Right lung (tissue), 2 donors: ENCODE measurements at regions not wholly inside any gene's neighbourhood (a gene's known extent, or its start where the extent isn't known, plus 50 kb on each side); places are given as distances from the start of the nearest gene placed in this dataset.

Experiments
- DNase-seq, 2 donors: peaks; one replicate each; pipeline ENCODE4 v3.0.0-alpha.2; 2013

GRCh38 chr3:36259580-36259979 is 120.7 kb upstream of the STAC start:
- DNase-seq: no peak

GRCh38 chr3:36269274-36269673 is 111.0 kb upstream of the STAC start:
- no peak for DNase-seq

- DNase-seq: peak; percentile 7 to 8
These were observed 97.5 kb upstream of the STAC start for GRCh38 chr3:36282766-36283165.

DNA sequence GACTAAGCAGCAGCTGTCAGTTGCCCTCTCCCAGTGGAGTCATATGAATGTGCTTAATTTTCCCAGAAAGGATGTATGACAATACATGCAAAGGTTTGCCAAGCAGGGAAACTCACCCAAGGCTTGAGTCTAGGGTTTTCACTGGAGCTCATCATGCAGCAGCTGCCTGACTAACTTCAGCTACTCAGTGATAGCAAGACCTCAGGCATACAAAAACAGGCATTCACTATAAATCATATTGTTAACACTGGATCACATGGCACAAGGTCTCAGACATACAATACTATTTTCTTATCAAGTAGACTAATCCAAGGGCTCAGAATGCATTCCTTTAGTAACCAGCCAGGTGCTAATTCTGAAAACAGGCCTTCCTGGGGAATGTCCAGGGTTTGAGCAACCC is 85.0 kb upstream of the STAC start:
- DNase-seq: no peak

GRCh38 chr3:36297195-36297594 is 83.1 kb upstream of the STAC start:
- no peak for DNase-seq

DNA sequence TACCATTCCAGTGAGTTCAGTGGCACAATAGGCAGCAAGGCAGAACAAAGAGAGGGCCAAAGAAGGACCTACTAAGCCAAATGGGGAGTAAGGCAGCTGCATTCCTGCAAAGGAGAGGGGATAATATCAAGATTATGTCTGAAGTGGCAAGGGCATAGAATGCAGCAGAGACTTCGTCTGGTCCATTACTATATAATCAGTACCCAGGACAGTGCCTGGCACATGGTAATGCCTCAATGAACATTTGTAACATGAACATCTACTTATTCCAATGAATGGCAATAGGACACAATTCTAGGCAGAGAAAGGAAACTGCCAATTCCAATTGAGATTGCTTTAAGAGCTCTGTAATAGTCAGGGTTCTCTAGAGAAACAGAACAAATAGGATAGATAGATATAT is 82.1 kb upstream of the STAC start:
- DNase-seq: no peak

DNA sequence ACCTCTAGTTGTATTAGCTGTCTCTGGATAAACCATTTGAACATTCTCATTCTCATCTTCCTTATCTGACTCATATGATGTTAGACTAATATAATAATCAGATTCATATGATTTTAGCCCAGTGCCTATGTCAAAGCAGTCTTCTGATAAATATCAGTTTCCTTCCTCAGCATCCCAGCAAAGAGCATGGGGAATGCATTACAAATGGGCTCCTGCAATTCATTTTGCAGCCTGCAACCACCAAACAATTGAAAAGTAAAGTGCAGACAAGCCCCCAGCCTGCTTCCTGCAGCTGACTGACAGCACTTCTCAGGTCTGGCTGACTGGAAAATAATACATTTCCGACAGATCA is 78.2 kb upstream of the STAC start:
- no peak for DNase-seq

GRCh38 chr3:36302626-36303025 is 77.7 kb upstream of the STAC start:
- DNase-seq: no peak

- DNase-seq: no peak
These were observed 77.0 kb upstream of the STAC start for GRCh38 chr3:36303286-36303685.

DNA sequence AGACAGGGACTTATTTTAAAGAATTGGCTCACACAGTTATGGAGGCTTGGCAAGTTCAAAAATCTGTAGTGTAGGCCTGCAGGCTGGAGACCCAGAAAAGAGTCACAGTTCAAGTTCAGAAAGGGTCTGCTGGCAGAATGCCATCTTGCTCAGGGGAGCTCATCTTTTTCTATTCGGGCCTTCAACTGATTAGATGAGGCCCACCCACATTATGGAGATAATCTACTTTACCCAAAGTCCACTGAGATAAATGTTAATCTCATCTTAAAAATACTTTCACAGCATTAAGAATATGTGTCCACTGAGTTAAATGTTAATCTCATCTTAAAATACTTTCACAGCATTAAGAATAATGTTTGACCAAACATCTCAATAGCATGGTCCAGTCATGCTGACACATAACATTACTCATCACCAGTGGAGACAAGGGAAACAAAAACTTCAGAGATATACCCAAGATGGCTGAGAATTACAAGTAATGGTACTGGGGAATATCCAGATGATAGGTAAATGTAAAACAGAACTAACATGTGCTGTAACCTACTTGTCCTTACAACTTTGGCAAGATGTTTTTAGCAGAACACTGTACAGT is 74.3 kb upstream of the STAC start:
- no peak for DNase-seq

DNA sequence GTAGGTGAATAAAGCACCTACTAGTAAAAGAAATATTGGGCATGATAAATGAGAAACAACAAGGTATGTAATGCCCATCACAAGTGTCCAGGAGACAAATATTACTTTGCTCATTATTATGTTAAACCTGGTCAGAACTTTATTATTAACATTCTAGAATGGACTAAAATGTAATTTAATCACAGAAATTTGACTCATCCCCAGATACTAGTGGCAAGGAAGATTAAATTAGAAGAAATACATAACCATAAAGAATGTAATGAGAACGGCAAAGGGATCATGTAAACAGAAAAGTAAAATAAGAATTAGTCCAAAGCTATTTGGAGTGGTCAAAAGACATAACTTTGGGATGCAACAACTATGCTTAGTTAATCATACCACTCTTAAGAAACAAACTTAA is 71.2 kb upstream of the STAC start:
- DNase-seq: no peak

- DNase-seq: no peak
These were observed 68.0 kb upstream of the STAC start for GRCh38 chr3:36312351-36312750.

GRCh38 chr3:36317915-36318314 is 62.4 kb upstream of the STAC start:
- DNase-seq: no peak

DNA sequence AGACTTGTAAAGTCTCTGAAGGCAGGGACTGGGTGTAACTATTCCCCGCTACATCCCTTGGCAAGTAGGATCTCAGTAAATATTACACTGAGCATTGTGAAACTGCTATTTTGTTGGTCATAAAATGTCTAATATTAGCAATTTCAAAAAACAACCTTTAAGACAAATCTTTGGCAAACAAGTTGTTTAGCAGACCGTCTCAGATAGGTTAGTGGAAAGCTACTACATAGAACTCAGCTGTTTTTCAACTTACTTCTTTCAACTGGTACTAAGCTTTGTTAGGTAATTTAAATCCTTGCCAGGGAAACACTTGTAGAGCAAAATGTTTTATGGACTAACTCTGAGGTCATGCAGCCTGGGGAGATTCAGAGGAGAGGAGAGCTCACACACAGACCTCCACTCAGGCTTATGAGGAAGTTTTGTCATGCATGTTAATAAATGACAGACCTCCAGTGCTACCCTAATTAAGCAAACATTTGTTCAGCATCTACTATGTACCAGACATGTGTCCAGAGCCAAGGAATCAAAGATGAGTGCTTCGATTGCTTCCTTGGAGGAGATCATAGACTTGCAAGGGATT is 61.6 kb upstream of the STAC start:
- no peak for DNase-seq

GRCh38 chr3:36319680-36320079 is 60.6 kb upstream of the STAC start:
- no peak for DNase-seq
